ENCODE measurements at regions not wholly inside any gene's neighbourhood (a gene's known extent, or its start where the extent isn't known, plus 50 kb on each side); places are given as distances from the start of the nearest gene placed in this dataset.

GRCh38 chr9:79357616-79358015, 214.1 kb upstream of the TLE4 start:
- Histone ChIP-seq H3K27ac (ENCODE audit: low read depth, low read length) (no peak overlapping the region), H3K36me3 (ENCODE audit: control insufficient read depth, insufficient read depth, low read length) (no peaks in the 10 kb centered on the region), H3K9ac (ENCODE audit: low read length) (no peak overlapping the region), H3K9me3 (ENCODE audit: control insufficient read depth, insufficient read depth, low read depth, low read length) (no peaks in the 10 kb centered on the region), H3K4me3 (ENCODE audit: low read depth, low read length) (no peak overlapping the region), H3K27me3 (ENCODE audit: control insufficient read depth, insufficient read depth, low read length) (no peaks in the 10 kb centered on the region; the same call in 1 of the 2 replicates), H3K4me1 (ENCODE audit: control insufficient read depth, insufficient read depth, low read length) (peaks cover 30% of the 10 kb centered on the region)

- Histone ChIP-seq H3K4me1 (ENCODE audit: control insufficient read depth, insufficient read depth, low read length) (peaks cover 32% of the 10 kb centered on the region), H3K36me3 (ENCODE audit: control insufficient read depth, insufficient read depth, low read length) (no peaks in the 10 kb centered on the region), H3K9me3 (ENCODE audit: control insufficient read depth, insufficient read depth, low read depth, low read length) (no peaks in the 10 kb centered on the region), H3K27ac (ENCODE audit: low read depth, low read length) (no peak overlapping the region), H3K27me3 (ENCODE audit: control insufficient read depth, insufficient read depth, low read length) (no peaks in the 10 kb centered on the region; the same call in 1 of the 2 replicates), H3K4me3 (ENCODE audit: low read depth, low read length) (no peak overlapping the region), H3K9ac (ENCODE audit: low read length) (no peak overlapping the region)
Measured at GRCh38 chr9:79360387-79361347, 211.1 kb upstream of the TLE4 start.

- peaks cover 32% of the 10 kb centered on the region for H3K4me1 ChIP-seq (ENCODE audit: control insufficient read depth, insufficient read depth, low read length)
- peak overlapping the region; percentile 17 for H3K4me3 ChIP-seq (ENCODE audit: low read depth, low read length)
- H3K9me3 ChIP-seq (ENCODE audit: control insufficient read depth, insufficient read depth, low read depth, low read length) = no peaks in the 10 kb centered on the region
- H3K27me3 ChIP-seq (ENCODE audit: control insufficient read depth, insufficient read depth, low read length) = no peaks in the 10 kb centered on the region; the same call in 1 of the 2 replicates
- H3K9ac ChIP-seq (ENCODE audit: low read length) = no peak overlapping the region
- no peaks in the 10 kb centered on the region for H3K36me3 ChIP-seq (ENCODE audit: control insufficient read depth, insufficient read depth, low read length)
- H3K27ac ChIP-seq (ENCODE audit: low read depth, low read length) = no peak overlapping the region
Measured at GRCh38 chr9:79362100-79363081, 209.4 kb upstream of the TLE4 start.

GRCh38 chr9:79369676-79370075, 202.1 kb upstream of the TLE4 start:
- no peaks in the 10 kb centered on the region for H3K27me3 ChIP-seq (ENCODE audit: control insufficient read depth, insufficient read depth, low read length)
- H3K9ac ChIP-seq (ENCODE audit: low read length) = no peak overlapping the region

GRCh38 chr9:79371301-79371700, 200.5 kb upstream of the TLE4 start:
- no peak overlapping the region for H3K4me3 ChIP-seq (ENCODE audit: low read depth, low read length)

More at GRCh38 chr9:79369676-79370075, 202.1 kb upstream of the TLE4 start:
- Histone ChIP-seq H3K36me3 (ENCODE audit: control insufficient read depth, insufficient read depth, low read length) (no peaks in the 10 kb centered on the region), H3K9me3 (ENCODE audit: control insufficient read depth, insufficient read depth, low read depth, low read length) (no peaks in the 10 kb centered on the region), H3K4me3 (ENCODE audit: low read depth, low read length) (no peak overlapping the region), H3K4me1 (ENCODE audit: control insufficient read depth, insufficient read depth, low read length) (no peaks in the 10 kb centered on the region), H3K27ac (ENCODE audit: low read depth, low read length) (no peak overlapping the region)

GRCh38 chr9:79371948-79372555, 199.7 kb upstream of the TLE4 start:
- no peak overlapping the region for H3K4me3 ChIP-seq (ENCODE audit: low read depth, low read length)
- H3K9me3 ChIP-seq (ENCODE audit: control insufficient read depth, insufficient read depth, low read depth, low read length) = no peaks in the 10 kb centered on the region
- H3K9ac ChIP-seq (ENCODE audit: low read length) = no peak overlapping the region
- H3K4me1 ChIP-seq (ENCODE audit: control insufficient read depth, insufficient read depth, low read length) = no peaks in the 10 kb centered on the region
- no peak overlapping the region for H3K27ac ChIP-seq (ENCODE audit: low read depth, low read length)
- H3K36me3 ChIP-seq (ENCODE audit: control insufficient read depth, insufficient read depth, low read length) = no peaks in the 10 kb centered on the region
- no peaks in the 10 kb centered on the region for H3K27me3 ChIP-seq (ENCODE audit: control insufficient read depth, insufficient read depth, low read length)

More at GRCh38 chr9:79371301-79371700, 200.5 kb upstream of the TLE4 start:
- Histone ChIP-seq H3K9me3 (ENCODE audit: control insufficient read depth, insufficient read depth, low read depth, low read length) (no peaks in the 10 kb centered on the region), H3K4me1 (ENCODE audit: control insufficient read depth, insufficient read depth, low read length) (no peaks in the 10 kb centered on the region), H3K36me3 (ENCODE audit: control insufficient read depth, insufficient read depth, low read length) (no peaks in the 10 kb centered on the region), H3K9ac (ENCODE audit: low read length) (no peak overlapping the region), H3K27me3 (ENCODE audit: control insufficient read depth, insufficient read depth, low read length) (no peaks in the 10 kb centered on the region), H3K27ac (ENCODE audit: low read depth, low read length) (no peak overlapping the region)

GRCh38 chr9:79377339-79377855, 194.4 kb upstream of the TLE4 start:
- H3K9ac ChIP-seq (ENCODE audit: low read length) = no peak overlapping the region
- peaks cover 7% of the 10 kb centered on the region; the same call in 1 of the 2 replicates for H3K9me3 ChIP-seq (ENCODE audit: control insufficient read depth, insufficient read depth, low read depth, low read length)
- H3K27ac ChIP-seq (ENCODE audit: low read depth, low read length) = no peak overlapping the region
- H3K36me3 ChIP-seq (ENCODE audit: control insufficient read depth, insufficient read depth, low read length) = no peaks in the 10 kb centered on the region
- H3K4me1 ChIP-seq (ENCODE audit: control insufficient read depth, insufficient read depth, low read length) = peaks cover 11% of the 10 kb centered on the region
- H3K4me3 ChIP-seq (ENCODE audit: low read depth, low read length) = no peak overlapping the region
- no peaks in the 10 kb centered on the region for H3K27me3 ChIP-seq (ENCODE audit: control insufficient read depth, insufficient read depth, low read length)

- Histone ChIP-seq H3K4me1 (ENCODE audit: control insufficient read depth, insufficient read depth, low read length) (peaks cover 17% of the 10 kb centered on the region), H3K36me3 (ENCODE audit: control insufficient read depth, insufficient read depth, low read length) (no peaks in the 10 kb centered on the region), H3K4me3 (ENCODE audit: low read depth, low read length) (no peak overlapping the region), H3K9ac (ENCODE audit: low read length) (no peak overlapping the region), H3K9me3 (ENCODE audit: control insufficient read depth, insufficient read depth, low read depth, low read length) (peaks cover 7% of the 10 kb centered on the region; the same call in 1 of the 2 replicates), H3K27me3 (ENCODE audit: control insufficient read depth, insufficient read depth, low read length) (no peaks in the 10 kb centered on the region), H3K27ac (ENCODE audit: low read depth, low read length) (no peak overlapping the region)
Measured at GRCh38 chr9:79378107-79378506, 193.7 kb upstream of the TLE4 start.

- no peaks in the 10 kb centered on the region for H3K27me3 ChIP-seq (ENCODE audit: control insufficient read depth, insufficient read depth, low read length)
- H3K4me3 ChIP-seq (ENCODE audit: low read depth, low read length) = no peak overlapping the region
- H3K9me3 ChIP-seq (ENCODE audit: control insufficient read depth, insufficient read depth, low read depth, low read length) = peaks cover 7% of the 10 kb centered on the region; the same call in 1 of the 2 replicates
- H3K36me3 ChIP-seq (ENCODE audit: control insufficient read depth, insufficient read depth, low read length) = no peaks in the 10 kb centered on the region
- peaks cover 17% of the 10 kb centered on the region for H3K4me1 ChIP-seq (ENCODE audit: control insufficient read depth, insufficient read depth, low read length)
- no peak overlapping the region for H3K27ac ChIP-seq (ENCODE audit: low read depth, low read length)
- no peak overlapping the region for H3K9ac ChIP-seq (ENCODE audit: low read length)
Measured at GRCh38 chr9:79382044-79382443, 189.7 kb upstream of the TLE4 start.

- Histone ChIP-seq H3K27ac (ENCODE audit: low read depth, low read length) (no peak overlapping the region), H3K4me1 (ENCODE audit: control insufficient read depth, insufficient read depth, low read length) (peaks cover 15% of the 10 kb centered on the region), H3K9ac (ENCODE audit: low read length) (no peak overlapping the region), H3K36me3 (ENCODE audit: control insufficient read depth, insufficient read depth, low read length) (no peaks in the 10 kb centered on the region), H3K9me3 (ENCODE audit: control insufficient read depth, insufficient read depth, low read depth, low read length) (peaks cover 7% of the 10 kb centered on the region; the same call in 1 of the 2 replicates), H3K4me3 (ENCODE audit: low read depth, low read length) (no peak overlapping the region), H3K27me3 (ENCODE audit: control insufficient read depth, insufficient read depth, low read length) (no peaks in the 10 kb centered on the region)
Measured at GRCh38 chr9:79382458-79382857, 189.3 kb upstream of the TLE4 start.
